SK-N-SH (cell line): ENCODE measurements at regions not wholly inside any gene's neighbourhood (a gene's known extent, or its start where the extent isn't known, plus 50 kb on each side); places are given as distances from the start of the nearest gene placed in this dataset.
"Not testable (repeated sequence)": the region's sequence is repeated elsewhere in the genome, so short reads cannot be mapped to it uniquely, and the experiment has no call there.

Source experiments
- CTCF ChIA-PET: fragments of 300-600, 350-600 bp; formaldehyde crosslinking; extraction: SDS; loops from one replicate; lab custom pipeline; 2021; lab: Yijun Ruan, JAX
- POLR2A ChIA-PET: fragments of 350-600 bp; sonication (Branson Sonifier 250); formaldehyde crosslinking; extraction: SDS; loops from one replicate; lab custom pipeline; 2020; ENCODE audit warnings: antibody characterized with exemption, inconsistent platforms; lab: Yijun Ruan, JAX
- DNase-seq: peaks from one replicate; pipeline ENCODE4 v3.0.0; 2012
- H2AFZ ChIP-seq: fragments of 200-600 bp; sonication (generic); 2 replicates; pipeline ENCODE4 v1.8.1; 2016; ENCODE audit warnings: antibody characterized with exemption, mild to moderate bottlenecking, low read depth
- H3F3A ChIP-seq: fragments of 200-600 bp; sonication (generic); replicated peaks from 2 replicates; pipeline ENCODE3; 2016; ENCODE audit warnings: antibody characterized with exemption, mild to moderate bottlenecking; ENCODE audit not compliant: insufficient read depth
- H3K27ac ChIP-seq, 2 experiments: fragments of 200-500 bp in 1 of 2; fragments of 200-600 bp in 1 of 2; sonication (Bioruptor generic) in 1 of 2; sonication (generic), shearing (Covaris generic) in 1 of 2; 2 replicates each; pipeline versions ENCODE4 v1.5.1 to v1.6.1; 2014 to 2016; ENCODE audit warnings: low read depth in 2 of 2, inconsistent platforms in 1 of 2, low read length in 1 of 2, mild to moderate bottlenecking in 1 of 2, mixed read lengths in 1 of 2
- H3K27me3 ChIP-seq: fragments of 200-600 bp; sonication (generic), shearing (Covaris generic); 2 replicates; pipeline ENCODE4 v1.6.1; 2016; ENCODE audit warnings: mixed run types; ENCODE audit not compliant: insufficient read depth
- H3K36me3 ChIP-seq, 2 experiments: fragments of 200-500 bp in 1 of 2; fragments of 200-600 bp in 1 of 2; sonication (Bioruptor generic) in 1 of 2; sonication (generic) in 1 of 2; replicated peaks in 1 of 2; 2 replicates each; pipeline versions ENCODE3 to v1.5.1; 2014 to 2016; ENCODE audit warnings: low read length in 1 of 2, mild to moderate bottlenecking in 1 of 2; ENCODE audit not compliant: insufficient read depth in 2 of 2, control insufficient read depth in 1 of 2
- H3K4me1 ChIP-seq, 2 experiments: fragments of 200-500 bp in 1 of 2; fragments of 200-600 bp in 1 of 2; sonication (Bioruptor generic) in 1 of 2; sonication (generic), shearing (Covaris generic) in 1 of 2; 2 replicates each; pipeline versions ENCODE4 v1.5.1 to v1.6.1; 2014 to 2016; ENCODE audit warnings: low read depth in 1 of 2, low read length in 1 of 2, mixed run types in 1 of 2; ENCODE audit not compliant: insufficient read depth in 2 of 2, control insufficient read depth in 1 of 2
- H3K4me2 ChIP-seq: fragments of 200-600 bp; sonication (generic), shearing (Covaris generic); 2 replicates; pipeline ENCODE4 v1.6.1; 2017; ENCODE audit warnings: mixed run types
- H3K4me3 ChIP-seq, 2 experiments: fragments of 200-500 bp in 1 of 2; fragments of 200-600 bp in 1 of 2; sonication (Bioruptor generic) in 1 of 2; sonication (generic), shearing (Covaris generic) in 1 of 2; 2 replicates each; pipeline versions ENCODE4 v1.5.1 to v1.8.1; 2014 to 2016; ENCODE audit warnings: low read depth in 2 of 2, inconsistent platforms in 1 of 2, low read length in 1 of 2, mild to moderate bottlenecking in 1 of 2, mixed read lengths in 1 of 2, moderate library complexity in 1 of 2
- H3K79me2 ChIP-seq: fragments of 200-600 bp; sonication (generic); 2 replicates; pipeline ENCODE4 v1.8.1; 2017; ENCODE audit warnings: mild to moderate bottlenecking; ENCODE audit not compliant: insufficient read depth
- H3K9ac ChIP-seq: fragments of 200-600 bp; sonication (generic); 2 replicates; pipeline ENCODE4 v1.6.1; 2017; ENCODE audit warnings: mixed run types
- H3K9me2 ChIP-seq: fragments of 200-600 bp; sonication (generic); 2 replicates; pipeline ENCODE4 v1.6.1; 2017; ENCODE audit warnings: mixed run types
- H3K9me3 ChIP-seq: fragments of 200-600 bp; sonication (generic); 2 replicates; pipeline ENCODE4 v1.6.1; 2017; ENCODE audit warnings: mixed run types, mild to moderate bottlenecking, moderate library complexity
- H4K20me1 ChIP-seq: fragments of 200-600 bp; sonication (generic); 2 replicates; pipeline ENCODE4 v1.6.1; 2017; ENCODE audit warnings: mild to moderate bottlenecking, mixed run types; ENCODE audit not compliant: insufficient read depth
- CHD2 ChIP-seq: fragments of 150-350 bp; IDR thresholded peaks from 2 replicates; pipeline ENCODE4 v1.6.1; 2018; ENCODE audit warnings: low read length; ENCODE audit not compliant: partially characterized antibody
- EP300 ChIP-seq, 2 experiments: IDR thresholded peaks; 2 replicates each; pipeline versions ENCODE4 v1.4.0 to v1.6.1; 2012; ENCODE audit warnings: borderline replicate concordance in 1 of 2, low read depth in 1 of 2, low read length in 1 of 2
- EZH2phosphoT487 ChIP-seq: fragments of 200-600 bp; sonication (generic); IDR thresholded peaks from 2 replicates; pipeline ENCODE4 v1.6.1; 2017; ENCODE audit warnings: low read depth, mixed run types, mild to moderate bottlenecking, antibody characterized with exemption, moderate library complexity, borderline replicate concordance
- FOSL2 ChIP-seq: IDR thresholded peaks from 2 replicates; pipeline ENCODE4 v1.4.0; 2012; ENCODE audit warnings: low read depth, mild to moderate bottlenecking, moderate library complexity, borderline replicate concordance
- FOXJ3 ChIP-seq: sonication (generic); formaldehyde crosslinking; IDR thresholded peaks from 2 replicates; pipeline ENCODE4 v1.5.1; 2020; ENCODE audit warnings: mild to moderate bottlenecking, missing genetic modification reagents
- FOXM1 ChIP-seq: IDR thresholded peaks from 2 replicates; pipeline ENCODE4 v1.4.0; 2012; ENCODE audit warnings: low read depth, mild to moderate bottlenecking
- GATA2 ChIP-seq: sonication (generic); formaldehyde crosslinking; IDR thresholded peaks from 2 replicates; pipeline ENCODE4 v1.5.0; 2020; ENCODE audit warnings: mild to moderate bottlenecking, missing genetic modification reagents
- JUND ChIP-seq: IDR thresholded peaks from 2 replicates; pipeline ENCODE4 v1.4.0; 2012
- MEF2A ChIP-seq: IDR thresholded peaks from 2 replicates; pipeline ENCODE4 v1.4.0; 2012; ENCODE audit warnings: low read depth, borderline replicate concordance
- MXI1 ChIP-seq: IDR thresholded peaks from 2 replicates; pipeline ENCODE4 v1.6.1; 2012; ENCODE audit warnings: mild to moderate bottlenecking, low read depth, low read length, improper control_type of control experiment
- NRF1 ChIP-seq: IDR thresholded peaks from 2 replicates; pipeline ENCODE4 v1.6.1; 2012; ENCODE audit warnings: low read depth, mild to moderate bottlenecking, low read length
- POLR2AphosphoS5 ChIP-seq: IDR thresholded peaks from 2 replicates; pipeline ENCODE4 v1.6.1; 2012; ENCODE audit warnings: low read depth, low read length
- REST ChIP-seq: IDR thresholded peaks from 2 replicates; pipeline ENCODE4 v1.6.1; 2012; ENCODE audit warnings: mild to moderate bottlenecking, low read depth, low read length, moderate library complexity
- RXRA ChIP-seq: IDR thresholded peaks from 2 replicates; pipeline ENCODE4 v1.4.0; 2012; ENCODE audit warnings: low read depth, mild to moderate bottlenecking, borderline replicate concordance
- SMC3 ChIP-seq: IDR thresholded peaks from 2 replicates; pipeline ENCODE4 v1.6.1; 2012; ENCODE audit warnings: low read depth, low read length, improper control_type of control experiment
- TCF12 ChIP-seq: IDR thresholded peaks from 2 replicates; pipeline ENCODE4 v1.4.0; 2012
- TEAD4 ChIP-seq: IDR thresholded peaks from 2 replicates; pipeline ENCODE4 v1.4.0; 2012; ENCODE audit warnings: mild to moderate bottlenecking, borderline replicate concordance; ENCODE audit not compliant: insufficient read depth
- WGBS: methylation state at CpG from one replicate; pipeline ENCODE4 v1.1.6; 2017; ENCODE audit warnings: low lambda C conversion rate; 5-methylcytosine and 5-hydroxymethylcytosine counted together
- TF ChIP-seq, protein P1 (sequence below): fragments of 200-600 bp; sonication (generic); IDR thresholded peaks from 2 replicates; pipeline ENCODE4 v1.6.1; 2017; ENCODE audit warnings: antibody characterized with exemption, mild to moderate bottlenecking, moderate library complexity
- TF ChIP-seq, protein P2 (sequence below): fragments of 150-350 bp; IDR thresholded peaks from 2 replicates; pipeline ENCODE4 v1.6.1; 2016; ENCODE audit warnings: mild to moderate bottlenecking, low read depth, low read length
- TF ChIP-seq, protein P3 (sequence below): IDR thresholded peaks from 2 replicates; pipeline ENCODE4; 2012

GRCh38 chr14:71567499-71568133 lies 364.6 kb upstream of the RGS6 start:
- H3K4me3 ChIP-seq, H3K9me3 ChIP-seq, H3K9ac ChIP-seq, H3K4me2 ChIP-seq, CTCF ChIA-PET, H3F3A ChIP-seq, H3K27ac ChIP-seq, H3K4me1 ChIP-seq, H3K36me3 ChIP-seq, H3K9me2 ChIP-seq, H3K27me3 ChIP-seq, H4K20me1 ChIP-seq, H2AFZ ChIP-seq, DNase-seq, POLR2A ChIA-PET: not testable (repeated sequence)
- 89% methylated on average over 2 of the region's 2 CpGs for WGBS
- peaks cover 25% of the 10 kb centered on the region; the same call in 1 of the 2 replicates for H3K79me2 ChIP-seq

DNA sequence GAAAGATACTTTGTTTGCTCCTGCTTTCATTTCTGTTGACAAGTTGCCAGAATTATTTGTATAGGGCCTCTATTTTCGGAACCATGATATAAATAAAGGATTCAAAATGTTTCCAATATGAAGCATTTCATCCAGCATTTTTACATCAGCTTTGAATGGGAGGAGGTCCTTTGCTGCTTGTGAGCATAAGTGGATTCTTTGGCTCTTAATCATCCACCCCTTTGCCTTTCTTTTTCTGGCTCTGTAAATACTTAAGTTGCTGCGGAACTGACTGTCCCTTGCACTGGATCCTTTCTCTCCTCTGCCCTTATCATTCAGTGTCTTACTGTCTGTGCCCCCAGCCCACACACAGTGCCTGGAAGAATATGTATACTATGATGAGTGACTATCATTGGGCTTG lies 357.3 kb upstream of the RGS6 start:
- ChIA-PET POLR2A (no interaction called here), CTCF (interaction anchor here (0.6 to 1.0 kb wide), 2 partner anchors 11 to 53 kb away, joined by 3 to 4 read pairs; no protein-coding TSS in a partner anchor)
- Histone ChIP-seq H3K9me3 (no peaks in the 10 kb centered on the region), H3K9me2 (no peaks in the 10 kb centered on the region), H3K27ac (peak overlapping the region; percentile 31 to 60), H3K4me3 (no peak overlapping the region), H3K9ac (no peak overlapping the region), H3K4me1 (peaks cover 19% of the 10 kb centered on the region in 2 experiments; a peak in 3 of 4 replicates), H4K20me1 (no peaks in the 10 kb centered on the region), H3K4me2 (peak overlapping the region; percentile 36; the same call in 1 of the 2 replicates), H3F3A (peaks cover 3% of the 10 kb centered on the region), H3K36me3 (no peaks in the 10 kb centered on the region), H2AFZ (no peak overlapping the region), H3K79me2 (peaks cover 13% of the 10 kb centered on the region; the same call in 1 of the 2 replicates), H3K27me3 (no peaks in the 10 kb centered on the region)
- DNase-seq: no peak
- 15% methylated on average over 2 of the region's 2 CpGs for WGBS
- TF ChIP-seq JUND: peak; percentile 79
- TF ChIP-seq, protein P1, sequence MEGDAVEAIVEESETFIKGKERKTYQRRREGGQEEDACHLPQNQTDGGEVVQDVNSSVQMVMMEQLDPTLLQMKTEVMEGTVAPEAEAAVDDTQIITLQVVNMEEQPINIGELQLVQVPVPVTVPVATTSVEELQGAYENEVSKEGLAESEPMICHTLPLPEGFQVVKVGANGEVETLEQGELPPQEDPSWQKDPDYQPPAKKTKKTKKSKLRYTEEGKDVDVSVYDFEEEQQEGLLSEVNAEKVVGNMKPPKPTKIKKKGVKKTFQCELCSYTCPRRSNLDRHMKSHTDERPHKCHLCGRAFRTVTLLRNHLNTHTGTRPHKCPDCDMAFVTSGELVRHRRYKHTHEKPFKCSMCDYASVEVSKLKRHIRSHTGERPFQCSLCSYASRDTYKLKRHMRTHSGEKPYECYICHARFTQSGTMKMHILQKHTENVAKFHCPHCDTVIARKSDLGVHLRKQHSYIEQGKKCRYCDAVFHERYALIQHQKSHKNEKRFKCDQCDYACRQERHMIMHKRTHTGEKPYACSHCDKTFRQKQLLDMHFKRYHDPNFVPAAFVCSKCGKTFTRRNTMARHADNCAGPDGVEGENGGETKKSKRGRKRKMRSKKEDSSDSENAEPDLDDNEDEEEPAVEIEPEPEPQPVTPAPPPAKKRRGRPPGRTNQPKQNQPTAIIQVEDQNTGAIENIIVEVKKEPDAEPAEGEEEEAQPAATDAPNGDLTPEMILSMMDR: no peak
- TF ChIP-seq FOXM1: no peak
- TF ChIP-seq POLR2AphosphoS5: no peak
- TF ChIP-seq, protein P2, sequence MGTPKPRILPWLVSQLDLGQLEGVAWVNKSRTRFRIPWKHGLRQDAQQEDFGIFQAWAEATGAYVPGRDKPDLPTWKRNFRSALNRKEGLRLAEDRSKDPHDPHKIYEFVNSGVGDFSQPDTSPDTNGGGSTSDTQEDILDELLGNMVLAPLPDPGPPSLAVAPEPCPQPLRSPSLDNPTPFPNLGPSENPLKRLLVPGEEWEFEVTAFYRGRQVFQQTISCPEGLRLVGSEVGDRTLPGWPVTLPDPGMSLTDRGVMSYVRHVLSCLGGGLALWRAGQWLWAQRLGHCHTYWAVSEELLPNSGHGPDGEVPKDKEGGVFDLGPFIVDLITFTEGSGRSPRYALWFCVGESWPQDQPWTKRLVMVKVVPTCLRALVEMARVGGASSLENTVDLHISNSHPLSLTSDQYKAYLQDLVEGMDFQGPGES: no peak
- no peak for TF ChIP-seq REST
- TF ChIP-seq CHD2: no peak
- 0 out of 2 replicates have a peak, but pooled peaks have one; percentile 29 for TF ChIP-seq TCF12
- TF ChIP-seq EP300 (IDR thresholded peaks at IDR 0.05; ENCODE audit: borderline replicate concordance in 1 of 2, low read depth in 1 of 2, low read length in 1 of 2): peak in 1 of 2 experiments; percentile 37; a peak in 1 of 4 replicates
- peak; percentile 34; the same call in 1 of the 2 replicates for TF ChIP-seq MEF2A
- TF ChIP-seq TEAD4: peak; percentile 36; the same call in 1 of the 2 replicates
- no peak for TF ChIP-seq MXI1
- no peak for TF ChIP-seq NRF1
- no peak for TF ChIP-seq SMC3
- TF ChIP-seq FOSL2: peak; percentile 70; the same call in 1 of the 2 replicates
- TF ChIP-seq RXRA: no peak
- no peak for TF ChIP-seq FOXJ3 (CRISPR knock-in tag)
- TF ChIP-seq, protein P3, sequence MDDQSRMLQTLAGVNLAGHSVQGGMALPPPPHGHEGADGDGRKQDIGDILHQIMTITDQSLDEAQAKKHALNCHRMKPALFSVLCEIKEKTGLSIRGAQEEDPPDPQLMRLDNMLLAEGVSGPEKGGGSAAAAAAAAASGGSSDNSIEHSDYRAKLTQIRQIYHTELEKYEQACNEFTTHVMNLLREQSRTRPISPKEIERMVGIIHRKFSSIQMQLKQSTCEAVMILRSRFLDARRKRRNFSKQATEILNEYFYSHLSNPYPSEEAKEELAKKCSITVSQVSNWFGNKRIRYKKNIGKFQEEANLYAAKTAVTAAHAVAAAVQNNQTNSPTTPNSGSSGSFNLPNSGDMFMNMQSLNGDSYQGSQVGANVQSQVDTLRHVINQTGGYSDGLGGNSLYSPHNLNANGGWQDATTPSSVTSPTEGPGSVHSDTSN: peak; percentile 27; the same call in 1 of the 2 replicates
- no peak for TF ChIP-seq EZH2phosphoT487
- no peak for TF ChIP-seq GATA2 (CRISPR knock-in tag)
